H9 (cell line): ENCODE measurements at regions not wholly inside any gene's neighbourhood (a gene's known extent, or its start where the extent isn't known, plus 50 kb on each side); places are given as distances from the start of the nearest gene placed in this dataset.

ENCODE experiments used
- DNase-seq: peaks from one replicate; pipeline ENCODE4 v3.0.0-alpha.2; 2017
- H2AFZ ChIP-seq: one replicate; pipeline ENCODE4 v1.6.1; 2013; ENCODE audit warnings: mild to moderate bottlenecking, low read length, control low read depth, moderate library complexity
- H2AK5ac ChIP-seq: 2 replicates; pipeline ENCODE4 v1.6.1; 2013; ENCODE audit warnings: low read length, control low read depth, mixed read lengths; ENCODE audit not compliant: insufficient read length
- H2BK120ac ChIP-seq: one replicate; pipeline ENCODE4 v1.6.1; 2013; ENCODE audit warnings: low read depth, mild to moderate bottlenecking, low read length, control low read depth, inconsistent platforms; ENCODE audit not compliant: poor library complexity, severe bottlenecking
- H2BK12ac ChIP-seq: 2 replicates; pipeline ENCODE4 v1.6.1; 2013; ENCODE audit warnings: low read length, control low read depth, mixed read lengths, low read depth; ENCODE audit not compliant: insufficient read length
- H2BK15ac ChIP-seq: 2 replicates; pipeline ENCODE4 v1.6.1; 2013; ENCODE audit warnings: low read depth, low read length, control low read depth
- H2BK20ac ChIP-seq: one replicate; pipeline ENCODE4 v1.6.1; 2013; ENCODE audit warnings: low read depth, mild to moderate bottlenecking, low read length, control low read depth, inconsistent platforms; ENCODE audit not compliant: poor library complexity, severe bottlenecking
- H2BK5ac ChIP-seq: 2 replicates; pipeline ENCODE4 v1.6.1; 2013; ENCODE audit warnings: low read length, control low read depth, mixed read lengths; ENCODE audit not compliant: insufficient read length
- H3K14ac ChIP-seq: 2 replicates; pipeline ENCODE4 v1.6.1; 2013; ENCODE audit warnings: low read length, control low read depth; ENCODE audit not compliant: insufficient read depth
- H3K18ac ChIP-seq: 2 replicates; pipeline ENCODE4 v1.6.1; 2013; ENCODE audit warnings: low read depth, mild to moderate bottlenecking, mixed read lengths, low read length, control low read depth; ENCODE audit not compliant: insufficient read length
- H3K23ac ChIP-seq: 2 replicates; pipeline ENCODE4 v1.6.1; 2013; ENCODE audit warnings: low read length, control low read depth, mixed read lengths, low read depth; ENCODE audit not compliant: insufficient read length
- H3K23me2 ChIP-seq: 2 replicates; pipeline ENCODE4 v1.6.1; 2013; ENCODE audit warnings: low read depth, mild to moderate bottlenecking, mixed read lengths, low read length, control low read depth; ENCODE audit not compliant: insufficient read length, poor library complexity, severe bottlenecking
- H3K27ac ChIP-seq: 2 replicates; pipeline ENCODE4 v1.5.1; 2013; ENCODE audit warnings: low read length, control low read depth, mixed read lengths, low read depth; ENCODE audit not compliant: insufficient read length
- H3K27me3 ChIP-seq: 2 replicates; pipeline ENCODE4 v1.6.1; 2013; ENCODE audit warnings: low read length, control low read depth, inconsistent platforms; ENCODE audit not compliant: insufficient read depth
- H3K4ac ChIP-seq: 2 replicates; pipeline ENCODE4 v1.6.1; 2013; ENCODE audit warnings: low read depth, mild to moderate bottlenecking, control low read depth, inconsistent platforms, low read length, moderate library complexity
- H3K4me1 ChIP-seq: 2 replicates; pipeline ENCODE4 v1.6.1; 2013; ENCODE audit warnings: low read length, control low read depth, inconsistent platforms; ENCODE audit not compliant: insufficient read depth
- H3K4me2 ChIP-seq: 2 replicates; pipeline ENCODE4 v1.6.1; 2013; ENCODE audit warnings: low read length, control low read depth, mixed read lengths; ENCODE audit not compliant: insufficient read length, insufficient read depth
- H3K56ac ChIP-seq: 2 replicates; pipeline ENCODE4 v1.6.1; 2013; ENCODE audit warnings: low read depth, mild to moderate bottlenecking, mixed read lengths, low read length, control low read depth; ENCODE audit not compliant: insufficient read length
- H3K79me1 ChIP-seq: 2 replicates; pipeline ENCODE4 v1.6.1; 2013; ENCODE audit warnings: low read depth, mild to moderate bottlenecking, moderate library complexity, low read length, control low read depth, inconsistent platforms; ENCODE audit not compliant: insufficient read depth, poor library complexity, severe bottlenecking
- H3K79me2 ChIP-seq: 2 replicates; pipeline ENCODE4 v1.6.1; 2013; ENCODE audit warnings: low read length, control low read depth, inconsistent platforms; ENCODE audit not compliant: insufficient read depth
- H3K9ac ChIP-seq: 2 replicates; pipeline ENCODE4 v1.6.1; 2013; ENCODE audit warnings: low read length, control low read depth, mixed read lengths; ENCODE audit not compliant: insufficient read length; ENCODE audit errors: extremely low read depth
- H3K9me3 ChIP-seq: one replicate; pipeline ENCODE4 v1.6.1; 2013; ENCODE audit warnings: low read depth, low read length, inconsistent platforms; ENCODE audit not compliant: control insufficient read depth
- H3T11ph ChIP-seq: one replicate; pipeline ENCODE4 v1.6.1; 2013; ENCODE audit warnings: mild to moderate bottlenecking, low read length, control low read depth, inconsistent platforms
- H4K20me1 ChIP-seq: one replicate; pipeline ENCODE4 v1.6.1; 2013; ENCODE audit not compliant: control insufficient read depth, insufficient read length, insufficient read depth
- H4K5ac ChIP-seq: 2 replicates; pipeline ENCODE4 v1.6.1; 2013; ENCODE audit warnings: low read depth, mild to moderate bottlenecking, mixed read lengths, low read length, control low read depth; ENCODE audit not compliant: insufficient read length
- H4K8ac ChIP-seq: replicated peaks from 2 replicates; pipeline ENCODE4 v1.6.1; 2013; ENCODE audit warnings: low read length, control low read depth, mixed read lengths, low read depth; ENCODE audit not compliant: insufficient read length
- H4K91ac ChIP-seq: 2 replicates; pipeline ENCODE4 v1.6.1; 2013; ENCODE audit warnings: low read depth, mild to moderate bottlenecking, moderate library complexity, mixed read lengths, low read length, control low read depth; ENCODE audit not compliant: insufficient read length
- H3K27ac Mint-ChIP-seq, 3 experiments: 2 replicates in 2 of 3; 3 replicates in 1 of 3; pipeline ENCODE4 v1.8.0; 2020 to 2021; ENCODE audit warnings: mixed read lengths in 3 of 3, mild to moderate bottlenecking in 1 of 3, moderate library complexity in 1 of 3
- H3K27me3 Mint-ChIP-seq: 2 replicates; pipeline ENCODE4 v1.8.0; 2021; ENCODE audit warnings: low read depth, mild to moderate bottlenecking, moderate library complexity, mixed read lengths
- H3K36me3 Mint-ChIP-seq, 3 experiments: 2 replicates in 2 of 3; 3 replicates in 1 of 3; pipeline ENCODE4 v1.8.0; 2020 to 2021; ENCODE audit warnings: low read depth in 3 of 3, mixed read lengths in 3 of 3; ENCODE audit not compliant: insufficient read depth in 1 of 3
- H3K4me1 Mint-ChIP-seq, 2 experiments: 2 replicates each; pipeline ENCODE4 v1.8.0; 2020; ENCODE audit warnings: mixed read lengths in 2 of 2
- H3K4me3 Mint-ChIP-seq, 2 experiments: 2 replicates in 1 of 2; 3 replicates in 1 of 2; pipeline ENCODE4 v1.8.0; 2020 to 2021; ENCODE audit warnings: mild to moderate bottlenecking in 2 of 2, mixed read lengths in 2 of 2, moderate library complexity in 1 of 2
- H3K9me3 Mint-ChIP-seq, 2 experiments: 2 replicates in 1 of 2; 3 replicates in 1 of 2; pipeline ENCODE4 v1.8.0; 2020; ENCODE audit warnings: mild to moderate bottlenecking in 2 of 2, mixed read lengths in 2 of 2, moderate library complexity in 1 of 2
- CTCF ChIP-seq: fragments of 200-600 bp; sonication (generic); conservative IDR thresholded peaks from 3 replicates; pipeline ENCODE4 v1.8.0; 2021; ENCODE audit warnings: antibody characterized with exemption, mild to moderate bottlenecking
- WGBS: extraction: QIAGEN DNeasy Blood & Tissue Kit; methylation state at CpG from one replicate; pipeline ENCODE4 v1.1.7; 2013; ENCODE audit warnings: missing lambda C conversion rate, low lambda C conversion rate, mixed read lengths; ENCODE audit not compliant: insufficient read length; ENCODE audit errors: extremely low coverage; 5-methylcytosine and 5-hydroxymethylcytosine counted together

- H3K27ac Mint-ChIP-seq: no peak overlapping the region
- no peak overlapping the region for H2BK5ac ChIP-seq
- H3K9ac ChIP-seq: no peak overlapping the region
- no peaks in the 10 kb centered on the region for H4K20me1 ChIP-seq
- no peaks in the 10 kb centered on the region for H3K27me3 ChIP-seq
- no peak overlapping the region for H4K5ac ChIP-seq
- H3K14ac ChIP-seq: no peak overlapping the region
- no peak overlapping the region for H3K23ac ChIP-seq
- H3K9me3 Mint-ChIP-seq: peaks cover 3 to 4% of the 10 kb centered on the region in 2 experiments; a peak in 3 of 5 replicates
- no peak overlapping the region for H2BK15ac ChIP-seq
- no peaks in the 10 kb centered on the region for H3K9me3 ChIP-seq
- H3K4me1 ChIP-seq: no peaks in the 10 kb centered on the region
- no peak overlapping the region for H3K27ac ChIP-seq
- TF ChIP-seq CTCF: no peak
- no peak for DNase-seq
- H3K18ac ChIP-seq: no peak overlapping the region
- H3T11ph ChIP-seq: no peak overlapping the region
- H4K91ac ChIP-seq: no peak overlapping the region
- H2AK5ac ChIP-seq: no peak overlapping the region
- H2BK20ac ChIP-seq: no peak overlapping the region
- no CpG with 5 or more reads among the region's 2 CpGs for WGBS
- no peak overlapping the region for H2AFZ ChIP-seq
- H3K4ac ChIP-seq: no peak overlapping the region
- no peaks in the 10 kb centered on the region for H3K23me2 ChIP-seq
- H3K4me3 Mint-ChIP-seq: no peak overlapping the region
- peaks cover 2% of the 10 kb centered on the region; the same call in 1 of the 2 replicates for H3K27me3 Mint-ChIP-seq
- no peak overlapping the region for H2BK120ac ChIP-seq
- no peak overlapping the region for H3K56ac ChIP-seq
- H4K8ac ChIP-seq: no peak overlapping the region
- no peaks in the 10 kb centered on the region for H3K36me3 Mint-ChIP-seq
- no peak overlapping the region for H3K4me2 ChIP-seq
- H3K79me1 ChIP-seq: no peaks in the 10 kb centered on the region
- H3K4me1 Mint-ChIP-seq: peaks cover 0 to 3% of the 10 kb centered on the region in 2 experiments; a peak in 1 of 4 replicates
- H3K79me2 ChIP-seq: no peaks in the 10 kb centered on the region
- H2BK12ac ChIP-seq: no peak overlapping the region
These were observed 365.2 kb downstream of the OTUD1 start for GRCh38 chr10:23804125-23804524.
